SU-DHL-6 (cell line): ENCODE measurements at regions not wholly inside any gene's neighbourhood (a gene's known extent, or its start where the extent isn't known, plus 50 kb on each side); places are given as distances from the start of the nearest gene placed in this dataset.

Experiments used
- H2AFZ ChIP-seq: fragments of 200-600 bp; sonication (generic); 2 replicates; pipeline ENCODE4 v1.6.1; 2014; ENCODE audit warnings: low read depth, mild to moderate bottlenecking, moderate library complexity, mixed read lengths, antibody characterized with exemption, low read length; ENCODE audit not compliant: severe bottlenecking
- H3F3A ChIP-seq: fragments of 200-600 bp; shearing (Covaris generic); 2 replicates; pipeline ENCODE4 v1.6.0; 2016; ENCODE audit warnings: antibody characterized with exemption, mild to moderate bottlenecking; ENCODE audit not compliant: insufficient read depth
- H3K27ac ChIP-seq: fragments of 200-600 bp; sonication (generic); 2 replicates; pipeline ENCODE4 v1.5.1; 2016; ENCODE audit warnings: low read depth, mild to moderate bottlenecking, low read length, moderate library complexity, mixed read lengths
- H3K27me3 ChIP-seq: fragments of 200-600 bp; sonication (generic), shearing (Covaris generic); 2 replicates; pipeline ENCODE4 v1.6.0; 2014; ENCODE audit warnings: mild to moderate bottlenecking, low read length
- H3K36me3 ChIP-seq: fragments of 200-600 bp; sonication (generic); 2 replicates; pipeline ENCODE4 v1.6.1; 2014; ENCODE audit warnings: mild to moderate bottlenecking, low read length, mixed read lengths
- H3K4me2 ChIP-seq: fragments of 300-600, 200-600 bp; shearing (Covaris generic), sonication (generic); 2 replicates; pipeline ENCODE4 v1.6.0; 2014; ENCODE audit warnings: low read length, low read depth, mild to moderate bottlenecking; ENCODE audit not compliant: poor library complexity, severe bottlenecking
- H3K4me3 ChIP-seq: fragments of 200-600 bp; sonication (generic); 2 replicates; pipeline ENCODE4 v1.5.1; 2014; ENCODE audit warnings: antibody characterized with exemption, low read length, mild to moderate bottlenecking, mixed read lengths; ENCODE audit not compliant: insufficient read depth, poor library complexity, severe bottlenecking
- H3K79me2 ChIP-seq: fragments of 200-600 bp; sonication (generic); 2 replicates; pipeline ENCODE4 v1.6.1; 2014; ENCODE audit warnings: mild to moderate bottlenecking, low read length, moderate library complexity; ENCODE audit not compliant: insufficient read depth
- H3K9ac ChIP-seq: fragments of 200-600 bp; sonication (generic); 2 replicates; pipeline ENCODE4 v1.7.0; 2014; ENCODE audit warnings: mild to moderate bottlenecking, low read length
- H3K9me2 ChIP-seq: fragments of 200-600 bp; sonication (generic); replicated peaks from 2 replicates; pipeline ENCODE4 v1.6.1; 2014; ENCODE audit warnings: low read length; ENCODE audit not compliant: insufficient read depth
- H3K9me3 ChIP-seq: fragments of 200-600 bp; sonication (generic); 2 replicates; pipeline ENCODE4 v1.6.1; 2014; ENCODE audit warnings: low read length, mixed read lengths; ENCODE audit not compliant: insufficient read depth
- H4K20me1 ChIP-seq: fragments of 200-600 bp; sonication (generic); 2 replicates; pipeline ENCODE4 v1.6.1; 2014; ENCODE audit warnings: low read depth, mild to moderate bottlenecking, antibody characterized with exemption, low read length, moderate library complexity, mixed read lengths
- CTCF ChIP-seq: fragments of 200-600 bp; sonication (generic); IDR thresholded peaks from one replicate; pipeline ENCODE4 v1.5.1; 2017; ENCODE audit warnings: antibody characterized with exemption, mild to moderate bottlenecking, low read length, moderate library complexity; ENCODE audit not compliant: insufficient read depth, poor library complexity, severe bottlenecking
- EZH2phosphoT487 ChIP-seq: fragments of 200-600 bp; sonication (generic), shearing (Covaris generic); conservative IDR thresholded peaks from 2 replicates; pipeline ENCODE4 v1.6.1; 2018; ENCODE audit warnings: mild to moderate bottlenecking, antibody characterized with exemption, low read length, moderate library complexity, mixed read lengths

- H3K9me3 ChIP-seq = no peaks in the 10 kb centered on the region
- H3K36me3 ChIP-seq = no peaks in the 10 kb centered on the region
- no peak overlapping the region for H3K4me3 ChIP-seq
- no peaks in the 10 kb centered on the region for H3K9me2 ChIP-seq
- no peak overlapping the region for H2AFZ ChIP-seq
- H3K4me2 ChIP-seq = no peak overlapping the region
- no peaks in the 10 kb centered on the region for H3F3A ChIP-seq
- no peaks in the 10 kb centered on the region for H4K20me1 ChIP-seq
- H3K27ac ChIP-seq = no peak overlapping the region
- no peak overlapping the region for H3K9ac ChIP-seq
- TF ChIP-seq CTCF = no peak
- TF ChIP-seq EZH2phosphoT487 = no peak
- no peaks in the 10 kb centered on the region for H3K79me2 ChIP-seq
- no peaks in the 10 kb centered on the region for H3K27me3 ChIP-seq
Measured at GRCh38 chr14:54285030-54285429, 111.8 kb upstream of the CDKN3 start.

GRCh38 chr14:54291491-54292191 is 105.2 kb upstream of the CDKN3 start:
- no peaks in the 10 kb centered on the region for H3K79me2 ChIP-seq
- H4K20me1 ChIP-seq = no peaks in the 10 kb centered on the region
- no peaks in the 10 kb centered on the region for H3K9me2 ChIP-seq
- H3K27ac ChIP-seq = no peak overlapping the region
- H3K4me2 ChIP-seq = no peak overlapping the region
- no peaks in the 10 kb centered on the region for H3K9me3 ChIP-seq
- H3F3A ChIP-seq = no peaks in the 10 kb centered on the region
- H2AFZ ChIP-seq = no peak overlapping the region
- H3K36me3 ChIP-seq = no peaks in the 10 kb centered on the region
- H3K9ac ChIP-seq = no peak overlapping the region
- H3K4me3 ChIP-seq = no peak overlapping the region
- no peak for TF ChIP-seq EZH2phosphoT487
- TF ChIP-seq CTCF = no peak
- no peaks in the 10 kb centered on the region for H3K27me3 ChIP-seq

GRCh38 chr14:54294802-54295201 is 102.0 kb upstream of the CDKN3 start:
- no peak overlapping the region for H3K4me3 ChIP-seq
- TF ChIP-seq CTCF = no peak
- no peak for TF ChIP-seq EZH2phosphoT487

More at GRCh38 chr14:54294802-54295201, 102.0 kb upstream of the CDKN3 start:
- Histone ChIP-seq H3K4me2 (no peak overlapping the region), H4K20me1 (no peaks in the 10 kb centered on the region), H3K79me2 (no peaks in the 10 kb centered on the region), H3F3A (no peaks in the 10 kb centered on the region), H3K36me3 (no peaks in the 10 kb centered on the region), H3K9me2 (no peaks in the 10 kb centered on the region), H3K9me3 (no peaks in the 10 kb centered on the region), H3K27me3 (no peaks in the 10 kb centered on the region), H2AFZ (no peak overlapping the region), H3K9ac (no peak overlapping the region), H3K27ac (no peak overlapping the region)
